Testis (tissue), 2 donors: ENCODE measurements at regions not wholly inside any gene's neighbourhood (a gene's known extent, or its start where the extent isn't known, plus 50 kb on each side); places are given as distances from the start of the nearest gene placed in this dataset.

Source experiments
- POLR2A ChIP-seq: fragments of 450-650 bp; IDR thresholded peaks from one replicate; pipeline ENCODE4 v1.6.1; 2017; ENCODE audit warnings: antibody characterized with exemption, mild to moderate bottlenecking, moderate library complexity
- TF ChIP-seq, protein P1 (sequence below), 3 experiments: fragments of 450-650 bp in 2 of 3; fragments of 200-600 bp in 1 of 3; sonication (generic) in 1 of 3; IDR thresholded peaks; one replicate each; pipeline ENCODE4 v1.5.1; 2016 to 2019; ENCODE audit warnings: antibody characterized with exemption in 3 of 3, mild to moderate bottlenecking in 2 of 3, moderate library complexity in 1 of 3

DNA sequence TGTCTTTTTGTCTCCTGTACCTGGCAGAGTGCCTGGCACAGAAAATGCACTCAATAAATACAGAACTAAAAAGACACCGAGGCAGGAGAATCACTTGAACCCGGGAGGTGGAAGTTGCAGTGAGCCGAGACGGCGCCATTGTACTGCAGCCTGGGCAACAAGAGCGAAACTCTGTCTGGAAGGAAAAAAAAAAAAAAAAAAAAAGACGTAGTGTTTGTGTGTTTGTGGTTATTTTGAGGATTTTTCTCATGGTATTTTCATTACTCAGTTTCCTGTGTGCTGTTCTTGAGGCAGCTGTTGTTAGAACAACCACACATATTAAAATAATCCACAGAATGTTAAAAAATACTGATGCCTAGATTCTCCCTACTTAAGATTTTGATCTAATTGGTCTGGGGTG lies 519.2 kb upstream of the SPHKAP start:
- TF ChIP-seq, protein P1, sequence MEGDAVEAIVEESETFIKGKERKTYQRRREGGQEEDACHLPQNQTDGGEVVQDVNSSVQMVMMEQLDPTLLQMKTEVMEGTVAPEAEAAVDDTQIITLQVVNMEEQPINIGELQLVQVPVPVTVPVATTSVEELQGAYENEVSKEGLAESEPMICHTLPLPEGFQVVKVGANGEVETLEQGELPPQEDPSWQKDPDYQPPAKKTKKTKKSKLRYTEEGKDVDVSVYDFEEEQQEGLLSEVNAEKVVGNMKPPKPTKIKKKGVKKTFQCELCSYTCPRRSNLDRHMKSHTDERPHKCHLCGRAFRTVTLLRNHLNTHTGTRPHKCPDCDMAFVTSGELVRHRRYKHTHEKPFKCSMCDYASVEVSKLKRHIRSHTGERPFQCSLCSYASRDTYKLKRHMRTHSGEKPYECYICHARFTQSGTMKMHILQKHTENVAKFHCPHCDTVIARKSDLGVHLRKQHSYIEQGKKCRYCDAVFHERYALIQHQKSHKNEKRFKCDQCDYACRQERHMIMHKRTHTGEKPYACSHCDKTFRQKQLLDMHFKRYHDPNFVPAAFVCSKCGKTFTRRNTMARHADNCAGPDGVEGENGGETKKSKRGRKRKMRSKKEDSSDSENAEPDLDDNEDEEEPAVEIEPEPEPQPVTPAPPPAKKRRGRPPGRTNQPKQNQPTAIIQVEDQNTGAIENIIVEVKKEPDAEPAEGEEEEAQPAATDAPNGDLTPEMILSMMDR (IDR thresholded peaks at IDR 0.05): no peak
- TF ChIP-seq POLR2A: no peak
